GM18951 (cell line): ENCODE measurements at regions not wholly inside any gene's neighbourhood (a gene's known extent, or its start where the extent isn't known, plus 50 kb on each side); places are given as distances from the start of the nearest gene placed in this dataset.

Experiments used
- POLR2A ChIP-seq: IDR thresholded peaks from 4 replicates; pipeline ENCODE4 v1.6.1; 2011; ENCODE audit warnings: mild to moderate bottlenecking; ENCODE audit not compliant: insufficient read length, insufficient read depth; ENCODE audit errors: extremely low read depth
- in situ Hi-C: fragments of 300-500 bp; cut with MboI; formaldehyde crosslinking; loops from one replicate; pipeline ENCODE4 v1.12.0; 2022; ENCODE audit warnings: low sequenced_read_pairs, mixed read lengths, inconsistent platforms; ENCODE audit not compliant: unreplicated experiment

DNA sequence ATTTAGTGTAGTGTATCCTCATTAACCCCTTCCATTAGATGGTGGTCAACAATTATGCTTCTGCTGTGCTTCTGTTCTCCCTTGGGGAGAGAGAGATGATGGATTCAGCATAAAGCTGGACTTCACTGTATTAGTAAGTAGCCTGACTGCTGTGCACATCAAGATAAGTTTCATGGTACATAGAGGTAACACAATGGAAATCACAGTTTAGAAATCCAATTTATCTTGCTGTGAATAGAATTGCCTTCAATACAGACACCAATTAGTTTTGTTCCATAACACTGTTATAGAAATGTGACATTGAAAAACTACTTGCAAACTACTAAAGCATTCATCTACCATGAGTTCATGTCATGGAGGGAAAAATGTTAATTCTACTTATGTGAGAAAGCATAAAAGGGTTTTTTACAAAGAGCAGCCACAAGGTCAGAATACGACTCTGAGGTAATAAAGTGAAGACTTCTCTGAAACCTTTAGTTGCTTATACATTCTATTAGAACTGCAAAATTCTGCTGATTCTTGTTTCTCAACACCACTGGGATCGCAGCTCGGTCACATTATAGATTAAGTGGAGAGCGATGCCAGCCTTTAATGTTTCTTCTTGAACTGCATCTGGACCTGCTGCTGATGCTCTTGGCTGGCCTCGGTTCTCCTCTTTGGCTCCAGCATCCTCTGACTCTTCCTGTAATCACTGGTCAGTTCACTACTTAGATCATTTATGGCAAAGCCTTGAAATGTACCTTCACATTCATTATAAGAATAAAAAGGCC is 190.8 kb downstream of the ATP23 start:
- in situ Hi-C loops: no loop called here
- TF ChIP-seq POLR2A: no peak

GRCh38 chr12:58138424-58138823 is 197.1 kb downstream of the ATP23 start:
- in situ Hi-C loops: no loop called here
- TF ChIP-seq POLR2A: no peak

- in situ Hi-C loops: no loop called here
Measured at GRCh38 chr12:58139894-58140293, 198.5 kb downstream of the ATP23 start.

GRCh38 chr12:58140395-58140794 is 199.0 kb downstream of the ATP23 start:
- in situ Hi-C loops: no loop called here

More at GRCh38 chr12:58139894-58140293, 198.5 kb downstream of the ATP23 start:
- TF ChIP-seq POLR2A: no peak

GRCh38 chr12:58142991-58143390 is 201.6 kb downstream of the ATP23 start:
- in situ Hi-C loops: no loop called here
- TF ChIP-seq POLR2A: no peak

More at GRCh38 chr12:58140395-58140794, 199.0 kb downstream of the ATP23 start:
- no peak for TF ChIP-seq POLR2A

- no peak for TF ChIP-seq POLR2A
- in situ Hi-C loops: no loop called here
Measured at GRCh38 chr12:58143498-58143995, 202.2 kb downstream of the ATP23 start.

DNA sequence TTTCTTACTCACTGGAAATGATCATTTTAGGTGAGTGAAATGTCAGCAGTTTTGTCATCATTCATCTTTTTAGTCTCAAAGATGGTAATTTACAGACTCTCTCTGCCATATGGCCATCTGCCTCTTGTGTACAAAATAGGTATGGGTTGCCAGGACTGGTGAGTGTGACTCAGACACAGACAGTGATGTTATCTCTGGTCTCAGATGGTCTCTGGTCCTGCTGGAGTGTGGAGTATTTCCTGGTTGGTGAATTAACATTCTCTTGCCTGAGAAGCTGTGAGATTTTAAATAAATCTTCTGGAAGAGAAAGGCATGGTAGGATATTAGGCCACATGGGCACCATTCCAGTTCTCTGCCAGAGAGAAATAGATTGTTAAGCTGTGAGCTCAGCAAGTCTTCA is 207.0 kb downstream of the ATP23 start:
- in situ Hi-C loops: no loop called here
- TF ChIP-seq POLR2A: no peak

GRCh38 chr12:58148976-58149375 is 207.6 kb downstream of the ATP23 start:
- in situ Hi-C loops: no loop called here
- no peak for TF ChIP-seq POLR2A

GRCh38 chr12:58154359-58154758 is 213.0 kb downstream of the ATP23 start:
- TF ChIP-seq POLR2A: no peak
- in situ Hi-C loops: no loop called here

DNA sequence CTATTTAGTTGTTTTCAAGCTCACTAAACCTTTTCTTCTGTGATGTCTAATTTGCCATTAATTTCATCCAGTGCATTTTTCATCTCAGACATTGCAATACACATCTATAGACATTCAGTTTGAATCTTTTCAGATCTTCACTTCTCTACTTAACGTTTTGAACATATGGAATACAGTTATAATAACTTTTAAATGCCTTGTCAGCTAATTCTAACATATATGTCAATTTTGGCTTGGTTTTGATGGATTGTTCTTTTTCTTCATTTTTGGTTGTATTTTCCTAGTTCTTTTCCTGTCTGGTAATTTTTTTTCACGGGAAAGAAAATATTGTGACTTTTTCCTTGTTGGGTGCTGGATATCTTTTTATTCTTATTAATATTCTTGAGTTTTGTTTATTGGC is 215.3 kb downstream of the ATP23 start:
- TF ChIP-seq POLR2A: no peak
- in situ Hi-C loops: no loop called here

DNA sequence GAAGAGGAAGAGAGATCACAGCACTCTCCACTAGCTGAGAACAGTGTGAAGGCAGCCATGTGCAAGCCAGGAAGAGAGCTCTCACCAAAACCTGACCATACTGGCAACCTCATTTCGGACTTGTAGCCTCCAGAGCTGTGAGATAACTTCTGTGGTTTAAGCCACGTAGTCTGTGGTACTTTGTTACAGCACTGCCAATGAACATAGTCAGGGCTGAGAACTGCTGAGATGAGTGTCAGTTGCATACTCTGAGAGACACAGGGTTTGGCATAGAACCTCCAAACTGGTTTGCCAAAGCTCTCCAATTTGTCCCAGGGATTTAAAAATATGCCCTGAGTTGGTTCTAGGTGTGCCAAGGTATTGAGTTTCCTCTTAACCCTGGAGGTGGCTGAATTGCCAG is 218.6 kb downstream of the ATP23 start:
- in situ Hi-C loops: no loop called here
- no peak for TF ChIP-seq POLR2A

DNA sequence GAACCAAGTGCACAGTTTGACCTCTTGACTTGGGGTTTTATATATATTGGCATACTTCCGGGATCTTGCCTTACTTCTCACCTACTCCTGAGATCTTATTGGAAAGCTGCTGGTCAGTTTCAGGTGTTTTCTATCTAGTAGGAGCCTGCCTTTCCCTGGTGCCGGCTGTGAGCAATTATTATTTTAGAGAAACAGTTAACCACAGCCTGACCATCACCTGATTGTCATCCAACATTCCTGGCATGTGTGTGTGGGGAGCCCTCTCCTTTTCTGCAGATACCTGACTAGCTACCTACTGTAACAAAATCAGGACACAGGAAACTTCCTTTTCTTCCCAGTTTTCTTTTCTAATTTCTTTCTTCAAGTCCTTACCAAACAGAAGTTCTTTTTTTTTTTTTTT is 220.4 kb downstream of the ATP23 start:
- in situ Hi-C loops: no loop called here
- TF ChIP-seq POLR2A: no peak

- in situ Hi-C loops: no loop called here
- no peak for TF ChIP-seq POLR2A
Measured at GRCh38 chr12:58163021-58163420, 221.7 kb downstream of the ATP23 start.

DNA sequence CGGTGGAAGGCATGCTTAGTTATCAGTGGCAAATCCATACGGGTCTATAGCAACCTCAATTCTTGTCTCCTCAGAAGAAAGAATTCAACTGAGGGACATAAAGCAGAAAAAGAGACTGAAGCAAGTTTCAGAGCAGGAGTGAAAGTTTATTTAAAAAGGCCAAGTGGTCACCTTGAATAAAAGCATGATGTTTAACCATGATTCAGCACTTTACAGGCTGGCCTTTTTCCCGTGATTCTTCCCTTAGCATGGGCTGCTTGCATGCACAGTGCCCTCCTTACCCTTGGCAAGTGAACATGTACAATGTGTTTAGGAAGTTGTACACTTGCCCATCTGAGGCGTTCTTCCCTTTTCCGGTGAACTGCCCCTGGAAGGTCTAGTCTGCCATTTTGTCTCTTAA is 225.3 kb downstream of the ATP23 start:
- TF ChIP-seq POLR2A: no peak
- in situ Hi-C loops: no loop called here
